ENCODE measurements at regions not wholly inside any gene's neighbourhood (a gene's known extent, or its start where the extent isn't known, plus 50 kb on each side); places are given as distances from the start of the nearest gene placed in this dataset.
A peak's percentile ranks its signal among the peaks of the same experiment; 100 is the strongest.

GRCh38 chr7:33757563-33758165, 147.7 kb upstream of the BMPER start:
- Histone ChIP-seq H3K27ac (no peak overlapping the region), H3K27me3 (no peaks in the 10 kb centered on the region), H3K4me3 (no peak overlapping the region), H3K9me3 (no peaks in the 10 kb centered on the region), H3K36me3 (no peaks in the 10 kb centered on the region), H3K4me1 (peaks cover 0 to 19% (median 7%) of the 10 kb centered on the region in 12 donors)
- DNase-seq (no peak), ATAC-seq (no peak)
- 24 to 29% (median 27%) methylated on average over 4 of the region's 4 CpGs for WGBS, 4 donors
- intact Hi-C loops (cut with DNase I) = loop anchor here in 9 of 10 donors (1.0 to 10.0 kb wide), 8 partner anchors 135 to 303 kb away; no protein-coding TSS in a partner anchor
- TF ChIP-seq POLR2A (IDR thresholded peaks at IDR 0.05) = no peak
- TF ChIP-seq CTCF (IDR thresholded peaks at IDR 0.05) = peak; percentile 48 to 83 (median 71)

- no peak for ATAC-seq
- Histone ChIP-seq H3K27ac (no peak overlapping the region), H3K4me1 (peaks cover 0 to 12% (median 4%) of the 10 kb centered on the region in 12 donors), H3K4me3 (no peak overlapping the region), H3K9me3 (no peaks in the 10 kb centered on the region), H3K27me3 (no peaks in the 10 kb centered on the region), H3K36me3 (no peaks in the 10 kb centered on the region)
- WGBS, 4 donors = 92 to 98% (median 93%) methylated on average over 3 of the region's 3 CpGs
- DNase-seq = no peak
- intact Hi-C loops (cut with DNase I) = loop anchor here in 3 of 10 donors (2.0 to 10.0 kb wide), 3 partner anchors 132 to 175 kb away; no protein-coding TSS in a partner anchor
- TF ChIP-seq POLR2A (IDR thresholded peaks at IDR 0.05) (no peak), CTCF (IDR thresholded peaks at IDR 0.05) (no peak)
Measured at GRCh38 chr7:33760146-33760545, 145.2 kb upstream of the BMPER start.

DNA sequence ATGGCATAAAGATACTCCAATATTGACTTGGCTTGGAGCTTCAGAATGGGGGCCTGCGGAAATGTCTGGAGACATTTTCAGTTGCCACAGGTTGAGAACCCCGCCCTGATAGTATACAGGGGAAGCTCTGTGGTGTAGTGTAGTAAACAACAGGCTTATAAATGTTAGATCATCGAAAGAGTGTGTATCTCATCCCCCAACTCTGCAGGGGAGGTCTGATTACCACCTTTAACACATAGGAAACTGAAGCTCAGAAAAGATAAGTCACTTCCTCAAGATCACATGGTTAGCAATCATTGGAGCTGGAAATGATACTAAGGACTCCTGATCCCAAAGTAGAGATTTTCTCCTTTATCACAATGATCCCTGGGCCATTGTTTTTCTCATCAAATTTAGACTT, 144.5 kb upstream of the BMPER start:
- no peaks in the 10 kb centered on the region for H3K27me3 ChIP-seq
- peaks cover 0 to 11% (median 0%) of the 10 kb centered on the region in 12 donors for H3K4me1 ChIP-seq
- H3K36me3 ChIP-seq = no peaks in the 10 kb centered on the region
- no peak for DNase-seq
- 74 to 85% (median 76%) methylated on average over 3 of the region's 3 CpGs for WGBS, 4 donors
- ATAC-seq = no peak
- TF ChIP-seq CTCF (IDR thresholded peaks at IDR 0.05) (no peak), POLR2A (IDR thresholded peaks at IDR 0.05) (no peak)
- H3K4me3 ChIP-seq = no peak overlapping the region
- no peak overlapping the region for H3K27ac ChIP-seq
- H3K9me3 ChIP-seq = no peaks in the 10 kb centered on the region
- intact Hi-C loops (cut with DNase I) = loop anchor here in 3 of 10 donors (2.0 to 10.0 kb wide), 3 partner anchors 131 to 174 kb away; no protein-coding TSS in a partner anchor

GRCh38 chr7:33761449-33762080, 143.8 kb upstream of the BMPER start:
- intact Hi-C loops (cut with DNase I) = loop anchor here in 3 of 10 donors (2.0 to 10.0 kb wide), 3 partner anchors 131 to 173 kb away; no protein-coding TSS in a partner anchor
- 73 to 84% (median 81%) methylated on average over 7 of the region's 7 CpGs for WGBS, 4 donors
- peak in 3 of 4 donors; percentile 13 to 24 (median 21) for ATAC-seq

More at GRCh38 chr7:33761449-33762080, 143.8 kb upstream of the BMPER start:
- Histone ChIP-seq H3K27ac (no peak overlapping the region), H3K27me3 (no peaks in the 10 kb centered on the region), H3K9me3 (no peaks in the 10 kb centered on the region), H3K4me1 (peaks cover 0 to 12% (median 0%) of the 10 kb centered on the region in 12 donors), H3K36me3 (no peaks in the 10 kb centered on the region), H3K4me3 (no peak overlapping the region)
- no peak for DNase-seq
- TF ChIP-seq POLR2A (IDR thresholded peaks at IDR 0.05) (no peak), CTCF (IDR thresholded peaks at IDR 0.05) (no peak)

Measured in heart left ventricle (tissue), 16 donors.